ENCODE measurements at regions not wholly inside any gene's neighbourhood (a gene's known extent, or its start where the extent isn't known, plus 50 kb on each side); places are given as distances from the start of the nearest gene placed in this dataset.

- TF ChIP-seq CTCF (optimal IDR thresholded peaks at IDR 0.05 in 1 of 3, IDR thresholded peaks at IDR 0.05 in 1 of 3, conservative IDR thresholded peaks at IDR 0.05 in 1 of 3; ENCODE audit: extremely low read depth in 1 of 3, insufficient read depth in 2 of 3, low read length in 3 of 3) (no peak), EZH2 (IDR thresholded peaks at IDR 0.05; ENCODE audit: low read length) (no peak)
Observed at GRCh38 chr7:121576148-121576917, 180.2 kb upstream of the FAM3C start.

All from keratinocyte (primary cell).